HG03135 (cell line): ENCODE measurements at regions not wholly inside any gene's neighbourhood (a gene's known extent, or its start where the extent isn't known, plus 50 kb on each side); places are given as distances from the start of the nearest gene placed in this dataset.
"Not testable (repeated sequence)": the region's sequence is repeated elsewhere in the genome, so short reads cannot be mapped to it uniquely, and the experiment has no call there.

Source experiments
- ATAC-seq: cut with Tn5 transposase; IDR thresholded peaks from one replicate; pipeline ENCODE4 v1.9.1; 2021; ENCODE audit warnings: mild to moderate bottlenecking, moderate library complexity; ENCODE audit not compliant: unreplicated experiment

GRCh38 chr10:46198516-46198915 lies 88.3 kb upstream of the ANTXRL start:
- ATAC-seq, result no peak

GRCh38 chr10:46202405-46202804 lies 84.4 kb upstream of the ANTXRL start:
- ATAC-seq, result not testable (repeated sequence)

- ATAC-seq, result not testable (repeated sequence)
Observed at GRCh38 chr10:46204482-46205102, 82.2 kb upstream of the ANTXRL start.

GRCh38 chr10:46210427-46210826 lies 76.4 kb upstream of the ANTXRL start:
- ATAC-seq, result not testable (repeated sequence)

- no peak for ATAC-seq
Observed at GRCh38 chr10:46215426-46215825, 71.4 kb upstream of the ANTXRL start.

- ATAC-seq, result no peak
Observed at GRCh38 chr10:46216003-46216634, 70.7 kb upstream of the ANTXRL start.

- no peak for ATAC-seq
Observed at GRCh38 chr10:46216836-46217751, 69.7 kb upstream of the ANTXRL start.

GRCh38 chr10:46217752-46218453 lies 68.9 kb upstream of the ANTXRL start:
- ATAC-seq, result no peak

GRCh38 chr10:46218921-46219320 lies 67.9 kb upstream of the ANTXRL start:
- ATAC-seq, result no peak

GRCh38 chr10:46219431-46219990 lies 67.3 kb upstream of the ANTXRL start:
- not testable (repeated sequence) for ATAC-seq

- no peak for ATAC-seq
Observed at GRCh38 chr10:46220187-46220586, 66.6 kb upstream of the ANTXRL start.

- ATAC-seq, result no peak
Observed at GRCh38 chr10:46220872-46221538, 65.8 kb upstream of the ANTXRL start.

- ATAC-seq, result no peak
Observed at GRCh38 chr10:46222364-46222935, 64.3 kb upstream of the ANTXRL start.

GRCh38 chr10:46223064-46223480 lies 63.7 kb upstream of the ANTXRL start:
- no peak for ATAC-seq

GRCh38 chr10:46223626-46224413 lies 63.0 kb upstream of the ANTXRL start:
- ATAC-seq, result no peak

- ATAC-seq, result no peak
Observed at GRCh38 chr10:46224414-46224682, 62.4 kb upstream of the ANTXRL start.

- ATAC-seq, result no peak
Observed at GRCh38 chr10:46225597-46225996, 61.2 kb upstream of the ANTXRL start.

- no peak for ATAC-seq
Observed at GRCh38 chr10:46226232-46226631, 60.6 kb upstream of the ANTXRL start.

- no peak for ATAC-seq
Observed at GRCh38 chr10:46226900-46227558, 59.8 kb upstream of the ANTXRL start.
